Keratinocyte (primary cell): ENCODE measurements at regions not wholly inside any gene's neighbourhood (a gene's known extent, or its start where the extent isn't known, plus 50 kb on each side); places are given as distances from the start of the nearest gene placed in this dataset.
"Not testable (repeated sequence)": the region's sequence is repeated elsewhere in the genome, so short reads cannot be mapped to it uniquely, and the experiment has no call there.

ENCODE experiments used
- DNase-seq: peaks from one replicate; pipeline ENCODE4 v3.0.0-alpha.2; 2011; ENCODE audit warnings: low read depth, missing footprints, low spot score
- FAIRE-seq: peaks from 2 replicates; lab custom pipeline; 2011; peaks lifted over from hg19 to GRCh38; lab: Jason Lieb, UNC
- H2AFZ ChIP-seq: 2 replicates; pipeline ENCODE4 v1.6.0; 2012; ENCODE audit warnings: low read length, control low read depth, inconsistent platforms; ENCODE audit not compliant: control insufficient read depth
- H3K27ac ChIP-seq: 2 replicates; pipeline ENCODE4 v1.5.1; 2011; ENCODE audit warnings: low read length; ENCODE audit not compliant: control insufficient read depth, insufficient read depth
- H3K27me3 ChIP-seq: 3 replicates; pipeline ENCODE4 v1.6.0; 2011; ENCODE audit warnings: low read length; ENCODE audit not compliant: control insufficient read depth, insufficient read depth; ENCODE audit errors: extremely low read depth
- H3K36me3 ChIP-seq, 2 experiments: 2 replicates in 1 of 2; 3 replicates in 1 of 2; pipeline ENCODE4 v1.5.1; 2011; ENCODE audit warnings: low read length in 2 of 2, mild to moderate bottlenecking in 1 of 2; ENCODE audit not compliant: control insufficient read depth in 2 of 2, insufficient read depth in 2 of 2; ENCODE audit errors: extremely low read depth in 1 of 2
- H3K4me1 ChIP-seq: 3 replicates; pipeline ENCODE4 v1.5.1; 2011; ENCODE audit warnings: low read length; ENCODE audit not compliant: control insufficient read depth, insufficient read depth; ENCODE audit errors: extremely low read depth
- H3K4me2 ChIP-seq: 3 replicates; pipeline ENCODE4 v1.6.0; 2011; ENCODE audit warnings: low read depth, low read length; ENCODE audit not compliant: control insufficient read depth, insufficient read depth; ENCODE audit errors: extremely low read depth
- H3K4me3 ChIP-seq, 3 experiments: fragments of 200-600 bp in 1 of 3; sonication (generic) in 1 of 3; 2 replicates in 2 of 3; 3 replicates in 1 of 3; pipeline ENCODE4 v1.5.1; 2011 to 2016; ENCODE audit warnings: low read length in 3 of 3, mild to moderate bottlenecking in 3 of 3, control low read depth in 2 of 3, inconsistent platforms in 1 of 3, low read depth in 1 of 3, mixed read lengths in 1 of 3, mixed run types in 1 of 3, moderate library complexity in 1 of 3; ENCODE audit not compliant: control insufficient read depth in 2 of 3, insufficient read depth in 2 of 3; ENCODE audit errors: extremely low read depth in 1 of 3
- H3K79me2 ChIP-seq: 2 replicates; pipeline ENCODE4 v1.6.0; 2012; ENCODE audit warnings: low read length; ENCODE audit not compliant: control insufficient read depth, insufficient read depth
- H3K9ac ChIP-seq: 3 replicates; pipeline ENCODE4 v1.6.0; 2011; ENCODE audit warnings: low read length; ENCODE audit not compliant: control insufficient read depth, insufficient read depth; ENCODE audit errors: extremely low read depth
- H3K9me1 ChIP-seq: 3 replicates; pipeline ENCODE4 v1.6.0; 2011; ENCODE audit warnings: low read length; ENCODE audit not compliant: control insufficient read depth, insufficient read depth; ENCODE audit errors: extremely low read depth
- H3K9me3 ChIP-seq: 2 replicates; pipeline ENCODE4 v1.5.1; 2012; ENCODE audit warnings: low read depth, low read length; ENCODE audit not compliant: control insufficient read depth
- H4K20me1 ChIP-seq: 3 replicates; pipeline ENCODE4 v1.6.0; 2011; ENCODE audit warnings: low read length; ENCODE audit not compliant: control insufficient read depth, insufficient read depth; ENCODE audit errors: extremely low read depth
- CTCF ChIP-seq, 3 experiments: IDR thresholded peaks in 1 of 3; conservative IDR thresholded peaks in 1 of 3; optimal IDR thresholded peaks in 1 of 3; 2 replicates in 2 of 3; 3 replicates in 1 of 3; pipeline versions ENCODE3 to v1.5.1; 2011; ENCODE audit warnings: low read length in 3 of 3, mild to moderate bottlenecking in 3 of 3, moderate library complexity in 2 of 3, control low read depth in 1 of 3, inconsistent platforms in 1 of 3; ENCODE audit not compliant: insufficient read depth in 2 of 3; ENCODE audit errors: extremely low read depth in 1 of 3
- EZH2 ChIP-seq: IDR thresholded peaks from one replicate; pipeline ENCODE4 v1.6.1; 2012; ENCODE audit warnings: inconsistent platforms, mild to moderate bottlenecking, low read length, moderate library complexity
- dilution Hi-C: fragments of 300-500 bp; cut with MboI; formaldehyde crosslinking; loops from one replicate; pipeline ENCODE4 v1.7.0; 2020; ENCODE audit warnings: low sequenced_read_pairs; ENCODE audit not compliant: extremely low pct_ligation_motif_present

GRCh38 chr16:88192601-88193000 is 190.2 kb upstream of the ZNF469 start:
- Histone ChIP-seq H3K36me3 (no peaks in the 10 kb centered on the region), H3K4me3 (no peak overlapping the region), H3K9me1 (no peaks in the 10 kb centered on the region), H3K27me3 (peaks cover 14% of the 10 kb centered on the region), H4K20me1 (no peaks in the 10 kb centered on the region), H3K4me1 (no peaks in the 10 kb centered on the region), H2AFZ (no peak overlapping the region), H3K4me2 (no peak overlapping the region), H3K79me2 (no peaks in the 10 kb centered on the region), H3K9ac (no peak overlapping the region), H3K9me3 (no peaks in the 10 kb centered on the region), H3K27ac (no peak overlapping the region)
- dilution Hi-C loops, result no loop called here
- peak; percentile 13 for FAIRE-seq
- no peak for DNase-seq
- TF ChIP-seq CTCF (optimal IDR thresholded peaks at IDR 0.05 in 1 of 3, IDR thresholded peaks at IDR 0.05 in 1 of 3, conservative IDR thresholded peaks at IDR 0.05 in 1 of 3; ENCODE audit: extremely low read depth in 1 of 3, insufficient read depth in 2 of 3, low read length in 3 of 3) (no peak), EZH2 (no peak)

GRCh38 chr16:88193706-88194396 is 188.9 kb upstream of the ZNF469 start:
- H4K20me1 ChIP-seq, H3K4me2 ChIP-seq, H3K27ac ChIP-seq, H3K9me3 ChIP-seq, H3K9ac ChIP-seq, H3K4me1 ChIP-seq, H3K9me1 ChIP-seq, H3K36me3 ChIP-seq, H3K79me2 ChIP-seq, H3K4me3 ChIP-seq, dilution Hi-C loops, H2AFZ ChIP-seq: not testable (repeated sequence)
- peak; percentile 82 for FAIRE-seq
- peaks cover 14% of the 10 kb centered on the region for H3K27me3 ChIP-seq
- peak; percentile 9 for DNase-seq
- peak in 2 of 3 experiments; percentile 40 to 69 for TF ChIP-seq CTCF (optimal IDR thresholded peaks at IDR 0.05 in 1 of 3, IDR thresholded peaks at IDR 0.05 in 1 of 3, conservative IDR thresholded peaks at IDR 0.05 in 1 of 3; ENCODE audit: extremely low read depth in 1 of 3, insufficient read depth in 2 of 3, low read length in 3 of 3)
